ENCODE measurements at regions not wholly inside any gene's neighbourhood (a gene's known extent, or its start where the extent isn't known, plus 50 kb on each side); places are given as distances from the start of the nearest gene placed in this dataset.

DNA sequence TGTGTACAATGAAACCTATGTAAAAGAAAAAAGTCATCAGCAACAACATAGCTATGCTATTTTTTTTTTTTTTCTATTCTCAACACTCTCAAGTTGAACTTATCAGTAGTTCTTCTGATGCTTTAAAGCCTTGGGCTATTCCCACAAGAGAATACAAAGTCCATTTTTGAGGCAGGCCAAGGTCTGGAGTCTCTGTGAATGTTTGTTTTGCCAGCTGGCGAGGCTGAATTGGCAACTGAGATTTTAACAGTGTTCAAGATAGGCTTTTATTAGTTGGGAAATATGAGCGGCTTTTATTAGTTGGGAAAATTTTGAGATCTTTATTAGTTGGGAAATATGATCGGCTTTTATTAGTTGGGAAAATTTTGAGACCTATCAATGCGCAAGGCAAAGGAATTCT is 336.6 kb downstream of the SLITRK2 start:
- ChIA-PET CTCF (ENCODE audit: low intra/inter-chr PET ratio, low total read pairs) (no interaction called here), POLR2A (no interaction called here)
- Histone ChIP-seq H3K9me3 (ENCODE audit: low read length) (peaks cover 32% of the 10 kb centered on the region), H3K27me3 (ENCODE audit: control insufficient read depth in 1 of 2, insufficient read depth in 2 of 2, low read length in 2 of 2) (no peaks in the 10 kb centered on the region), H3K79me2 (ENCODE audit: insufficient read depth, low read length) (no peaks in the 10 kb centered on the region), H3K27ac (ENCODE audit: extremely low read length, insufficient read depth, low read length) (no peak overlapping the region), H2AFZ (ENCODE audit: low read length) (no peak overlapping the region), H4K20me1 (ENCODE audit: insufficient read depth, low read length) (no peaks in the 10 kb centered on the region), H3K4me3 (replicated peaks in 1 of 3; ENCODE audit: insufficient read depth in 1 of 3, low read depth in 2 of 3, low read length in 3 of 3) (no peak overlapping the region), H3K36me3 (replicated peaks in 1 of 2; ENCODE audit: control insufficient read depth in 1 of 2, insufficient read depth in 2 of 2, low read length in 2 of 2) (no peaks in the 10 kb centered on the region), H3K4me1 (ENCODE audit: insufficient read depth, low read length) (no peaks in the 10 kb centered on the region), H3K9ac (ENCODE audit: insufficient read depth, low read depth, low read length) (no peak overlapping the region), H3K4me2 (ENCODE audit: low read depth, low read length) (no peak overlapping the region)
- no peak for TF ChIP-seq ZBTB42 (CRISPR knock-in tag; IDR thresholded peaks at IDR 0.05)
- no peak for TF ChIP-seq ZNF883 (CRISPR knock-in tag; IDR thresholded peaks at IDR 0.05; ENCODE audit: not compliant biosample characterization)
- TF ChIP-seq ATF1 (CRISPR knock-in tag; IDR thresholded peaks at IDR 0.05), result no peak
- TF ChIP-seq CEBPG (CRISPR knock-in tag; IDR thresholded peaks at IDR 0.05), result no peak
- TF ChIP-seq MYC (CRISPR knock-in tag; IDR thresholded peaks at IDR 0.05; ENCODE audit: borderline replicate concordance), result no peak
- TF ChIP-seq ZFP90 (CRISPR knock-in tag; IDR thresholded peaks at IDR 0.05; ENCODE audit: borderline replicate concordance), result no peak
- no peak for TF ChIP-seq IKZF1 (IDR thresholded peaks at IDR 0.05)
- TF ChIP-seq, protein P1, sequence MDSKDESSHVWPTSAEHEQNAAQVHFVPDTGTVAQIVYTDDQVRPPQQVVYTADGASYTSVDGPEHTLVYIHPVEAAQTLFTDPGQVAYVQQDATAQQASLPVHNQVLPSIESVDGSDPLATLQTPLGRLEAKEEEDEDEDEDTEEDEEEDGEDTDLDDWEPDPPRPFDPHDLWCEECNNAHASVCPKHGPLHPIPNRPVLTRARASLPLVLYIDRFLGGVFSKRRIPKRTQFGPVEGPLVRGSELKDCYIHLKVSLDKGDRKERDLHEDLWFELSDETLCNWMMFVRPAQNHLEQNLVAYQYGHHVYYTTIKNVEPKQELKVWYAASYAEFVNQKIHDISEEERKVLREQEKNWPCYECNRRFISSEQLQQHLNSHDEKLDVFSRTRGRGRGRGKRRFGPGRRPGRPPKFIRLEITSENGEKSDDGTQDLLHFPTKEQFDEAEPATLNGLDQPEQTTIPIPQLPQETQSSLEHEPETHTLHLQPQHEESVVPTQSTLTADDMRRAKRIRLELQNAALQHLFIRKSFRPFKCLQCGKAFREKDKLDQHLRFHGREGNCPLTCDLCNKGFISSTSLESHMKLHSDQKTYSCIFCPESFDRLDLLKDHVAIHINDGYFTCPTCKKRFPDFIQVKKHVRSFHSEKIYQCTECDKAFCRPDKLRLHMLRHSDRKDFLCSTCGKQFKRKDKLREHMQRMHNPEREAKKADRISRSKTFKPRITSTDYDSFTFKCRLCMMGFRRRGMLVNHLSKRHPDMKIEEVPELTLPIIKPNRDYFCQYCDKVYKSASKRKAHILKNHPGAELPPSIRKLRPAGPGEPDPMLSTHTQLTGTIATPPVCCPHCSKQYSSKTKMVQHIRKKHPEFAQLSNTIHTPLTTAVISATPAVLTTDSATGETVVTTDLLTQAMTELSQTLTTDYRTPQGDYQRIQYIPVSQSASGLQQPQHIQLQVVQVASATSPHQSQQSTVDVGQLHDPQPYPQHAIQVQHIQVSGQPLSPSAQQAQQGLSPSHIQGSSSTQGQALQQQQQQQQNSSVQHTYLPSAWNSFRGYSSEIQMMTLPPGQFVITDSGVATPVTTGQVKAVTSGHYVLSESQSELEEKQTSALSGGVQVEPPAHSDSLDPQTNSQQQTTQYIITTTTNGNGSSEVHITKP (CRISPR knock-in tag; IDR thresholded peaks at IDR 0.05; ENCODE audit: low read depth), result no peak
- TF ChIP-seq HMGA1 (CRISPR knock-in tag; conservative IDR thresholded peaks at IDR 0.05), result no peak
- no peak for TF ChIP-seq THYN1 (CRISPR knock-in tag; IDR thresholded peaks at IDR 0.05; ENCODE audit: borderline replicate concordance, low read depth)
- TF ChIP-seq GTF3A (CRISPR knock-in tag; conservative IDR thresholded peaks at IDR 0.05), result no peak
- DNase-seq (ENCODE audit: low spot score) (no peak), ATAC-seq (no peak), FAIRE-seq (no peak)
- in situ Hi-C loops (cut with HindIII; ENCODE audit: extremely low pct_ligation_motif_present, low pct_unique_long_range_greater_than_20kb) (no loop called here), intact Hi-C loops (cut with micrococcal nuclease; ENCODE audit: unreplicated experiment) (no loop called here)
- 27% methylated on average over 4 of the region's 4 CpGs for WGBS (ENCODE audit: low lambda C conversion rate)
- no TSS peak for BruUV-seq (replicated peaks)
